Hematopoietic multipotent progenitor cell treated with erythropoietin and hydrocortisone succinate and interleukin-3 and kit ligand, for 6 days (in vitro differentiated cells): ENCODE measurements at regions not wholly inside any gene's neighbourhood (a gene's known extent, or its start where the extent isn't known, plus 50 kb on each side); places are given as distances from the start of the nearest gene placed in this dataset.

Experiments
- DNase-seq: peaks from one replicate; pipeline ENCODE4 v3.0.0-alpha.2; 2015

GRCh38 chr16:79437764-79438751 is 162.5 kb downstream of the MAF start:
- DNase-seq: no peak

- DNase-seq: no peak
Measured at GRCh38 chr16:79436885-79437284, 163.7 kb downstream of the MAF start.

GRCh38 chr16:79434771-79435170 is 165.8 kb downstream of the MAF start:
- no peak for DNase-seq

- DNase-seq: no peak
Measured at GRCh38 chr16:79434092-79434491, 166.4 kb downstream of the MAF start.

GRCh38 chr16:79431923-79432322 is 168.6 kb downstream of the MAF start:
- no peak for DNase-seq

GRCh38 chr16:79430191-79430678 is 170.3 kb downstream of the MAF start:
- no peak for DNase-seq

- DNase-seq: no peak
Measured at GRCh38 chr16:79429381-79430190, 171.0 kb downstream of the MAF start.

- DNase-seq: no peak
Measured at GRCh38 chr16:79426663-79427062, 173.9 kb downstream of the MAF start.

- DNase-seq: no peak
Measured at GRCh38 chr16:79422064-79422463, 178.5 kb downstream of the MAF start.

GRCh38 chr16:79421126-79421525 is 179.4 kb downstream of the MAF start:
- no peak for DNase-seq

- no peak for DNase-seq
Measured at GRCh38 chr16:79420493-79420892, 180.0 kb downstream of the MAF start.

- no peak for DNase-seq
Measured at GRCh38 chr16:79419148-79419547, 181.4 kb downstream of the MAF start.

GRCh38 chr16:79417601-79418008 is 182.9 kb downstream of the MAF start:
- no peak for DNase-seq

GRCh38 chr16:79415983-79416640 is 184.4 kb downstream of the MAF start:
- no peak for DNase-seq

- no peak for DNase-seq
Measured at GRCh38 chr16:79412783-79413225, 187.7 kb downstream of the MAF start.

- no peak for DNase-seq
Measured at GRCh38 chr16:79411805-79412204, 188.7 kb downstream of the MAF start.

- no peak for DNase-seq
Measured at GRCh38 chr16:79411357-79411756, 189.2 kb downstream of the MAF start.

- peak; percentile 17 for DNase-seq
Measured at GRCh38 chr16:79409978-79410377, 190.6 kb downstream of the MAF start.

- DNase-seq: no peak
Measured at GRCh38 chr16:79408355-79408754, 192.2 kb downstream of the MAF start.

- DNase-seq: no peak
Measured at GRCh38 chr16:79407461-79408135, 192.9 kb downstream of the MAF start.

- DNase-seq: no peak
Measured at GRCh38 chr16:79407005-79407404, 193.5 kb downstream of the MAF start.

GRCh38 chr16:79404571-79404970 is 196.0 kb downstream of the MAF start:
- DNase-seq: no peak
